ENCODE measurements at regions not wholly inside any gene's neighbourhood (a gene's known extent, or its start where the extent isn't known, plus 50 kb on each side); places are given as distances from the start of the nearest gene placed in this dataset.

DNA sequence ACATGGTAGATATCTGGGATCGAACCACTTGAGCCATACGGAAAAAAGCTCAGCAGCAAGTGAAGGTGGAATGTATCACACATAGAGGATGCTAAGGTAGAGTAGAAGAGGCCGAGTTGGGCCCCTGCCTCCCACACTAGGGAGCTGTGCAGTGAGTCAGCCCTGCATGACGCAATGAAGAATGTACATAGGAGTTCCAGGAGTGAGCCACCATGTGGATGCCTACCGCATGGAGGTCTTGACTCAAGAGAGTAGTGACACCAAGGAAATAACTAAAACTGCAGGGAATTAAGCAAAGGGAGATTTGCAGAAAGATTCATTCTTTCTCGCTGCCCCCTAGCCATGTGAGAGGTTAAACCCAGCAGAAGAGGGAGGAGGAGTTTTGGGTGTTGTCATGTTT is 389.6 kb upstream of the IGFBP7 start (continued):
- TF ChIP-seq ZNF251 (CRISPR knock-in tag; IDR thresholded peaks at IDR 0.05) (no peak), NFAT5 (CRISPR knock-in tag; IDR thresholded peaks at IDR 0.05) (no peak), ZFP36L1 (CRISPR knock-in tag; IDR thresholded peaks at IDR 0.05) (no peak), KDM5A (IDR thresholded peaks at IDR 0.05; ENCODE audit: borderline replicate concordance, low read length) (no peak), SNAPC2 (CRISPR knock-in tag; IDR thresholded peaks at IDR 0.05) (no peak), KMT2A (CRISPR knock-in tag; IDR thresholded peaks at IDR 0.05) (no peak), ZNF430 (CRISPR knock-in tag; IDR thresholded peaks at IDR 0.05) (no peak), ZNF768 (CRISPR knock-in tag; IDR thresholded peaks at IDR 0.05) (no peak), ATF3 (CRISPR knock-in tag; IDR thresholded peaks at IDR 0.05) (peak; percentile 78), CEBPG (CRISPR knock-in tag; IDR thresholded peaks at IDR 0.05) (peak; percentile 82), ZNF414 (CRISPR knock-in tag; IDR thresholded peaks at IDR 0.05) (no peak), ZNF7 (CRISPR knock-in tag; IDR thresholded peaks at IDR 0.05) (no peak), ZNF644 (CRISPR knock-in tag; IDR thresholded peaks at IDR 0.05; ENCODE audit: low read depth) (0 out of 2 replicates have a peak, but pooled peaks have one; percentile 55)
- TF ChIP-seq, protein P1, sequence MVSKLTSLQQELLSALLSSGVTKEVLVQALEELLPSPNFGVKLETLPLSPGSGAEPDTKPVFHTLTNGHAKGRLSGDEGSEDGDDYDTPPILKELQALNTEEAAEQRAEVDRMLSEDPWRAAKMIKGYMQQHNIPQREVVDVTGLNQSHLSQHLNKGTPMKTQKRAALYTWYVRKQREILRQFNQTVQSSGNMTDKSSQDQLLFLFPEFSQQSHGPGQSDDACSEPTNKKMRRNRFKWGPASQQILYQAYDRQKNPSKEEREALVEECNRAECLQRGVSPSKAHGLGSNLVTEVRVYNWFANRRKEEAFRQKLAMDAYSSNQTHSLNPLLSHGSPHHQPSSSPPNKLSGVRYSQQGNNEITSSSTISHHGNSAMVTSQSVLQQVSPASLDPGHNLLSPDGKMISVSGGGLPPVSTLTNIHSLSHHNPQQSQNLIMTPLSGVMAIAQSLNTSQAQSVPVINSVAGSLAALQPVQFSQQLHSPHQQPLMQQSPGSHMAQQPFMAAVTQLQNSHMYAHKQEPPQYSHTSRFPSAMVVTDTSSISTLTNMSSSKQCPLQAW (CRISPR knock-in tag; IDR thresholded peaks at IDR 0.05) = no peak
- TF ChIP-seq, protein P2, sequence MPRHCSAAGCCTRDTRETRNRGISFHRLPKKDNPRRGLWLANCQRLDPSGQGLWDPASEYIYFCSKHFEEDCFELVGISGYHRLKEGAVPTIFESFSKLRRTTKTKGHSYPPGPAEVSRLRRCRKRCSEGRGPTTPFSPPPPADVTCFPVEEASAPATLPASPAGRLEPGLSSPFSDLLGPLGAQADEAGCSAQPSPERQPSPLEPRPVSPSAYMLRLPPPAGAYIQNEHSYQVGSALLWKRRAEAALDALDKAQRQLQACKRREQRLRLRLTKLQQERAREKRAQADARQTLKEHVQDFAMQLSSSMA (CRISPR knock-in tag; IDR thresholded peaks at IDR 0.05) = no peak
- TF ChIP-seq, protein P3, sequence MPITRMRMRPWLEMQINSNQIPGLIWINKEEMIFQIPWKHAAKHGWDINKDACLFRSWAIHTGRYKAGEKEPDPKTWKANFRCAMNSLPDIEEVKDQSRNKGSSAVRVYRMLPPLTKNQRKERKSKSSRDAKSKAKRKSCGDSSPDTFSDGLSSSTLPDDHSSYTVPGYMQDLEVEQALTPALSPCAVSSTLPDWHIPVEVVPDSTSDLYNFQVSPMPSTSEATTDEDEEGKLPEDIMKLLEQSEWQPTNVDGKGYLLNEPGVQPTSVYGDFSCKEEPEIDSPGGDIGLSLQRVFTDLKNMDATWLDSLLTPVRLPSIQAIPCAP (CRISPR knock-in tag; IDR thresholded peaks at IDR 0.05; ENCODE audit: low read depth) = no peak
- TF ChIP-seq, protein P4, sequence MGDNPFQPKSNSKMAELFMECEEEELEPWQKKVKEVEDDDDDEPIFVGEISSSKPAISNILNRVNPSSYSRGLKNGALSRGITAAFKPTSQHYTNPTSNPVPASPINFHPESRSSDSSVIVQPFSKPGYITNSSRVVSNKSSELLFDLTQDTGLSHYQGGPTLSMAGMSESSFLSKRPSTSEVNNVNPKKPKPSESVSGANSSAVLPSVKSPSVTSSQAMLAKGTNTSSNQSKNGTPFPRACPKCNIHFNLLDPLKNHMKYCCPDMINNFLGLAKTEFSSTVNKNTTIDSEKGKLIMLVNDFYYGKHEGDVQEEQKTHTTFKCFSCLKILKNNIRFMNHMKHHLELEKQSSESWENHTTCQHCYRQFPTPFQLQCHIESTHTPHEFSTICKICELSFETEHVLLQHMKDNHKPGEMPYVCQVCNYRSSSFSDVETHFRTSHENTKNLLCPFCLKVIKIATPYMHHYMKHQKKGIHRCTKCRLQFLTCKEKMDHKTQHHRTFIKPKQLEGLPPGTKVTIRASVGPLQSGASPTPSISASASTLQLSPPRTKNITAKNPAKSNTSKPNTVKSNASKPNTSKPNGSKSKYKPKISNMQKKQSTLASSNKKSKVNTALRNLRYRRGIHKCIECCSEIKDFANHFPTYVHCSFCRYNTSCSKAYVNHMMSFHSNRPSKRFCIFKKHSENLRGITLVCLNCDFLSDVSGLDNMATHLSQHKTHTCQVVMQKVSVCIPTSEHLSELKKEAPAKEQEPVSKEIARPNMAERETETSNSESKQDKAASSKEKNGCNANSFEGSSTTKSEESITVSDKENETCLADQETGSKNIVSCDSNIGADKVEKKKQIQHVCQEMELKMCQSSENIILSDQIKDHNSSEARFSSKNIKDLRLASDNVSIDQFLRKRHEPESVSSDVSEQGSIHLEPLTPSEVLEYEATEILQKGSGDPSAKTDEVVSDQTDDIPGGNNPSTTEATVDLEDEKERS (CRISPR knock-in tag; IDR thresholded peaks at IDR 0.05) = no peak

All from HepG2 (cell line).